ACHN (cell line): ENCODE measurements at regions not wholly inside any gene's neighbourhood (a gene's known extent, or its start where the extent isn't known, plus 50 kb on each side); places are given as distances from the start of the nearest gene placed in this dataset.
"Not testable (repeated sequence)": the region's sequence is repeated elsewhere in the genome, so short reads cannot be mapped to it uniquely, and the experiment has no call there.

Experiments
- DNase-seq: peaks from one replicate; pipeline ENCODE4 v3.0.0-alpha.2; 2015
- in situ Hi-C: cut with HindIII; loops from 2 replicates; pipeline ENCODE4 v1.10.0; 2017; ENCODE audit warnings: low sequenced_read_pairs, low pct_ligation_motif_present, low pct_unique_long_range_greater_than_20kb

GRCh38 chr6:130598021-130598989 is 228.9 kb upstream of the SMLR1 start:
- in situ Hi-C loops: no loop called here

GRCh38 chr6:130600880-130601341 is 226.3 kb upstream of the SMLR1 start:
- in situ Hi-C loops: no loop called here
- no peak for DNase-seq

More at GRCh38 chr6:130598021-130598989, 228.9 kb upstream of the SMLR1 start:
- DNase-seq: no peak

- peak; percentile 72 for DNase-seq
- in situ Hi-C loops: no loop called here
These were observed 224.9 kb upstream of the SMLR1 start for GRCh38 chr6:130602151-130602770.

- in situ Hi-C loops: no loop called here
- DNase-seq: no peak
These were observed 223.8 kb upstream of the SMLR1 start for GRCh38 chr6:130603391-130603790.

GRCh38 chr6:130604841-130605399 is 222.3 kb upstream of the SMLR1 start:
- DNase-seq: no peak
- in situ Hi-C loops: no loop called here

GRCh38 chr6:130610303-130610702 is 216.9 kb upstream of the SMLR1 start:
- DNase-seq: no peak
- in situ Hi-C loops: no loop called here

- DNase-seq: no peak
- in situ Hi-C loops: no loop called here
These were observed 215.8 kb upstream of the SMLR1 start for GRCh38 chr6:130611366-130611765.

- no peak for DNase-seq
- in situ Hi-C loops: no loop called here
These were observed 214.0 kb upstream of the SMLR1 start for GRCh38 chr6:130613176-130613575.

GRCh38 chr6:130615816-130616215 is 211.4 kb upstream of the SMLR1 start:
- in situ Hi-C loops: no loop called here
- no peak for DNase-seq

GRCh38 chr6:130617658-130618057 is 209.5 kb upstream of the SMLR1 start:
- in situ Hi-C loops: no loop called here
- DNase-seq: no peak

- in situ Hi-C loops, DNase-seq: not testable (repeated sequence)
These were observed 208.4 kb upstream of the SMLR1 start for GRCh38 chr6:130618806-130619205.

- no peak for DNase-seq
- in situ Hi-C loops: no loop called here
These were observed 206.8 kb upstream of the SMLR1 start for GRCh38 chr6:130620338-130620781.

GRCh38 chr6:130622142-130622541 is 205.1 kb upstream of the SMLR1 start:
- no peak for DNase-seq
- in situ Hi-C loops: no loop called here

- DNase-seq: no peak
- in situ Hi-C loops: no loop called here
These were observed 203.2 kb upstream of the SMLR1 start for GRCh38 chr6:130624046-130624445.

- in situ Hi-C loops: no loop called here
- no peak for DNase-seq
These were observed 201.2 kb upstream of the SMLR1 start for GRCh38 chr6:130625825-130626527.

- in situ Hi-C loops: no loop called here
- DNase-seq: no peak
These were observed 198.3 kb upstream of the SMLR1 start for GRCh38 chr6:130628862-130629261.

GRCh38 chr6:130629640-130630039 is 197.6 kb upstream of the SMLR1 start:
- in situ Hi-C loops: no loop called here

GRCh38 chr6:130632277-130632676 is 194.9 kb upstream of the SMLR1 start:
- in situ Hi-C loops: no loop called here
- DNase-seq: no peak

More at GRCh38 chr6:130629640-130630039, 197.6 kb upstream of the SMLR1 start:
- no peak for DNase-seq

- in situ Hi-C loops: no loop called here
- DNase-seq: no peak
These were observed 194.3 kb upstream of the SMLR1 start for GRCh38 chr6:130632897-130633296.
